ENCODE measurements at regions not wholly inside any gene's neighbourhood (a gene's known extent, or its start where the extent isn't known, plus 50 kb on each side); places are given as distances from the start of the nearest gene placed in this dataset.
"Not testable (repeated sequence)": the region's sequence is repeated elsewhere in the genome, so short reads cannot be mapped to it uniquely, and the experiment has no call there.

DNA sequence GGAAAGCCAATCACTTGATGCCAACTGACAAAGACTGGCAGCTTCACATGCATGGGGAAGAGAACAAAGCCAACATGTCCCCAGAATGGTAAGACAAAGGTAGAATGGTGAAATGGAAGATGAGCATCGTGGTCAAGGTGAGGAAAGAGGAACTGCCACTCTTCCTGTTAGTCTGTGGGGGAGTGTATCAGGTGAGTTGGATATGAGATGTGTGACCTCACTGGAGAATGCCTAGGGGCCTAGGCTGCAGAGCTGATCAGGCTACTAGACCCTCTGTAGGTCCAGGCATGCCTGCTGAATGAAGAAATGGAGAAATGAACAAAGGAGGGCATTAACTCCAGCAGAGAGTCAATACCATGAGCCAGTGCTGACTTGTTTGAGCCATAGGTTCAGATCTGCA, 112.4 kb upstream of the SLC1A3 start:
- TF ChIP-seq GATA1 (IDR thresholded peaks at IDR 0.05; ENCODE audit: low read depth, low read length) (no peak), POLR2A (IDR thresholded peaks at IDR 0.05; ENCODE audit: low read length) (no peak)
- no peak for DNase-seq

DNA sequence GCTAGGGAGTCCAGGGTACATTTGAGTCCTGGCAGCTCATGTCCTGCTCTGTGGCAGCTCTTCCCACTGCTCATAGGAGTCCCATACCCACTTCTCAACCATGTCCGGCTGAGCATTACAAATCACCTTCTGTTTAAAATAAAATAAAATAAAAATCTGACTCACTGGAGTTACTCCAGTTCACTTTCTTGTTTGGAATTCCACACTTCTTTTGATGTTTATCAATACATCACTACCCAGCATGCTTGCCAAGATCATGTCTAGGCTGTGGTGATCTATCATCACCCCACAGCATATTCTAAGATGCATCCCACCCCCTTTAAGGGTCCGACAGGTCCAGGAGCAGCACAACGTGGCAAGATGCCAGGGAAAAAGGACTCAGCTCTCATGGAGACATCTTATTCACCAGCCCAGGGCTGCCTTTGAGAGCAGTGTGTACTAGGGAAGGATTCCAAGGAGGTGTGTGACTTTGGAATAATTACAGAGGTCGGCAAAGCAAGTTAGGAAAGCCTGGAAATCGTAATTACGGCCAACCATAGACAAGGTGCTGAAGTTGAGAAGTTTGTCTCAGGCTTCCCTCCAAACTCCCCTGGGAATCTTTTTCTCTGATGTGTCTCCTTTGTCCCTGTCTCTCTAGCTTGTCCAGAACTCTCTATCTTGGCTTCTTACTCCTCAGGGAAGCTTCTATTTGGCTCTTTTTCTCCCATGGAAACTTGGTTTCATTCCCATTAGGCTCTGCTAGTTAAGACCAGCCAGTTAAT, 111.4 kb upstream of the SLC1A3 start:
- no peak for TF ChIP-seq POLR2A (IDR thresholded peaks at IDR 0.05; ENCODE audit: low read length)
- TF ChIP-seq GATA1 (IDR thresholded peaks at IDR 0.05; ENCODE audit: low read depth, low read length): no peak

GRCh38 chr5:36495611-36496010, 110.8 kb upstream of the SLC1A3 start:
- TF ChIP-seq POLR2A (IDR thresholded peaks at IDR 0.05; ENCODE audit: low read length) (no peak), GATA1 (IDR thresholded peaks at IDR 0.05; ENCODE audit: low read depth, low read length) (no peak)
- no peak for DNase-seq

More for the DNA sequence above, 111.4 kb upstream of the SLC1A3 start:
- DNase-seq: no peak

GRCh38 chr5:36496471-36496870, 109.9 kb upstream of the SLC1A3 start:
- DNase-seq: no peak
- TF ChIP-seq POLR2A (IDR thresholded peaks at IDR 0.05; ENCODE audit: low read length) (no peak), GATA1 (IDR thresholded peaks at IDR 0.05; ENCODE audit: low read depth, low read length) (no peak)

DNA sequence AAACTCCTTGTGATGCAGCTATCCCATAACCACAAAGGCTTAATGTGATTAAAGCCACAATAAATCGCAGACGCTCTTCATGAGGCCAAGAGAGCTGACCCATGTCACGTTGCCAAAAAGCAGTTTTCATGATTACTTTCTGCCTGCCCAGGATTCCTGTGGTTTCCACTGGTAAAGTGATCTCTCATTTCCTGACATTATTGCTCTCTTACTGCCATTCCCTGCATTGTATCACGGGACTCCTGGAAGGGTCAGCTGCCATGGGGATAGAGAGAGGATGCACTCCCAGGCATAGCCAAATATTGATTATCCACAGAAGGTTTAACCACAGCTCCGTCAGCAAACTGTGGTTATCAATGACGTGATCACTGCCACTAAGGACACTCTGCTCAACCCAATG, 103.8 kb upstream of the SLC1A3 start:
- TF ChIP-seq POLR2A (IDR thresholded peaks at IDR 0.05; ENCODE audit: low read length) (no peak), GATA1 (IDR thresholded peaks at IDR 0.05; ENCODE audit: low read depth, low read length) (no peak)
- no peak for DNase-seq

- TF ChIP-seq GATA1 (IDR thresholded peaks at IDR 0.05; ENCODE audit: low read depth, low read length) (no peak), POLR2A (IDR thresholded peaks at IDR 0.05; ENCODE audit: low read length) (no peak)
- no peak for DNase-seq
Observed at GRCh38 chr5:36505021-36505420, 101.4 kb upstream of the SLC1A3 start.

DNA sequence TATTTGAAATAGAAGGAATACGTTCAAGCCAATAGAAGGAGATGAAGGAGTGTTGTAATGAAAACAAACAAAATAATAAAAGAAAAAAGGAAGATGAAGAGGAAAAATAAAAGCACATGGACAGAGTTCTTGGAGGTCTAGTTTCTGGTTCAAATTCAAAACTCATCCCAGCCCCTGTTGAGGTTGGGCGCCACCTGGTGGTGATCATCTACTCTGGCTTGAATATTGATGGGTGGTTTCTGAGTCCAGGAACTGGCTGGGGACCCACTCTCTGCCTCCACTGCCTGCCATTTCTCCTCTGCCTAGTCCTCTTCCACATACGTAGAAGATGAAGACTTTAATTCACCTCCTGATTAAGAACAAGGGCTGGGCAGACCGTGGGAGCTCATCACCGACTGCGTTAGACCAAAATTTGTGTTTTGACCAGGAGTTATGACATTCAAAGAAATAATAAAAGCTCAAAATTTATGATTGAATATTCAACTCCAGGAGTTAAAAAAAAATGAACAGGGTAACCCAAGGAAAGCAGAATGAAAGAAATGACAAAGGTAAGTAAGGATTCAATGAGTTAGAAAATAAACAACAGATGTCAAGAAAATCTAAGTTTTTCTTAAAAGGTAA, 99.0 kb upstream of the SLC1A3 start:
- peak; percentile 63 to 82 for DNase-seq
- no peak for TF ChIP-seq POLR2A (IDR thresholded peaks at IDR 0.05; ENCODE audit: low read length)
- no peak for TF ChIP-seq GATA1 (IDR thresholded peaks at IDR 0.05; ENCODE audit: low read depth, low read length)

DNA sequence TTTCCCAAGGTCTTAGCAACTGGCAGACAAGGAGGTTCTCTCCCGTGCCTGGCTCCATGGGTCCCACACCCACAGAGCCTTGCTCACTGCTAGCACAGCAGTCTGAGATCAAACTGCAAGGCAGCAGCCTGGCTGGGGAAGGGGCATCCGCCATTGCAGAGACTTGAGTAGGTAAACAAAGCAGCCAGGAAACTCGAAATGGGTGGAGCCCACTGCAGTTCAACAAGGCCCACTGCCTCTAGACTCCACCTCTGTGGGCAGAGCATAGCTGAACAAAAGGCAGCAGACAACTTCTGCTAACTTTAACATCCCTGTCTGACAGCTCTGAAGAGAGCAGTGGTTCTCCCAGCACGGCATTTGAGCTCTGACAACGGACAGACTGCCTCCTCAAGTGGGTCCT, 98.1 kb upstream of the SLC1A3 start:
- not testable (repeated sequence) for DNase-seq

DNA sequence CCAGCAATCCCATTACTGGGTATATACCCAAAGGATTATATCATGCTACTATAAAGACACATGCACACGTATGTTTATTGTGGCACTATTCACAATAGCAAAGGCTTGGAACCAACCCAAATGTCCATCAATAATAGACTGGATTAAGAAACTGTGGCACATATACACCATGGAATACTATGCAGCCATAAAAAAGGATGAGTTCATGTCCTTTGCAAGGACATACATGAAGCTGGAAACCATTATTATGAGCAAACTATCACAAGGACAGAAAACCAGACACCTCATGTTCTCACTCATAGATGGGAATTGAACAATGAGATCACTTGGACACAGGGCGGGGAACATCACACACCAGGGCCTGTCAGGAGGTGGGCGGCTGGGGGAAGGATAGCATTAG, 92.8 kb upstream of the SLC1A3 start:
- DNase-seq: not testable (repeated sequence)

DNA sequence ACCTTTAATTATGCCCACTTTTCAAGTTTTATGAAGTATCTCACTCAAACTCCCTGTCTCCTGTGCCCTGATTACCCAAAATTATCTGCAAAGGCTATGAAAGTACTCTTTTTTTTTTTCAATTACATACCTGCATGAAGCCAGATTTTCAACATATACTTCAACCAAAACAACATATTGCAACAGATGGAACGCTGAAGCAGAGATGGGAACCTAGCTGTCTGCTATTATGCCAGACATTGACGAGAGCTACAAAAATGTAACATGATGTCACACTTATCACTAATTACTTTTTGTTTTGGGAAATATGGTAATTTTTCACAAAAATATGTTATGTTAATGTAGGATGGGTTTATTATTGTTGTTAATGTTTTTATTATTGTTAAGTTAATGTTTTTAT, 86.5 kb upstream of the SLC1A3 start:
- no peak for DNase-seq

GRCh38 chr5:36521219-36521618, 85.2 kb upstream of the SLC1A3 start:
- no peak for TF ChIP-seq POLR2A (IDR thresholded peaks at IDR 0.05; ENCODE audit: low read length)
- no peak for TF ChIP-seq GATA1 (IDR thresholded peaks at IDR 0.05; ENCODE audit: low read depth, low read length)
- no peak for DNase-seq

More for the DNA sequence above, 86.5 kb upstream of the SLC1A3 start:
- TF ChIP-seq POLR2A (IDR thresholded peaks at IDR 0.05; ENCODE audit: low read length) (no peak), GATA1 (IDR thresholded peaks at IDR 0.05; ENCODE audit: low read depth, low read length) (no peak)

DNA sequence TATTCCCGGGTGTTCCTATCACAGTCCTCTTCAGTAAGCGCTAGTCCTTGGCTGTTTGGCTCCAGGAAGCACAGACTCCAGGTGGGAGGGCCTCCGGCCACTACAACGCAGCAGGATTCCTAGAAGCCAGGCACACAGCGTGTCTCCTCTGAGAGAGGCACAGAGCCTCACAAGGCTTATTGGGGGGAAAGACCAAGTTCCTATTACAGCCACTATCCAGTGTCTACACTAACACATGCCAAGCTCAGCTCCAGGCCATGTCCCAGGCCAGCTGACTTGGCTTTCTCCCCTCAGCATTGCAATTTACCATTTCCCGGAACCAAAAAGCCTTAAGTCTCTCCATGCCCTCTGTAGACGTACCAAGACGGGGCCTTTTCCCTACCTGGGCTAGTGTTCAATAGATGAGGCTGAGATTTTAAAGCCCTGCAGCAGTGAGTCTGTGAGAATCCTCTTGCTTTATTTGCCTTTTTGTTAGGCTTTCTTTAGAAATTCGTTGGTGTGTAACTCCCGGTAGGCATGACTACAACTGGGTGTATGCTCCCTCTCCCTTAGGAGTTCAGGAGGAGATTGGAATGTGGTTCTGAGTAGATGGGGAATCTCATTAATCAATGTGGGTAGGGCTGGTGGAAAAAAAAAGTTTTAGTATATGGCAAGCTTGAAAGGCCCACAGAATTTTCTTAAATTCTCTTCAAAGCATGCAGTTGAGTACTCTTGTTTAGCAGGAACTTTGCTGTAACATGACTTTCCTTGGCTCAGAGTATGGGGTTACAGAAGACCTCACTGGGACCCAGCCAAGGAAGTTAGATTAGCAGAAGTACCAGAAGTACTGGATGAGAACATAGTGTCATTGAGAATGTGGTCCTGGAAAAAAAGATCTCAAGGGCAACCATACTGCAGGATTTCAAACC, 84.3 kb upstream of the SLC1A3 start:
- no peak for DNase-seq
- TF ChIP-seq GATA1 (IDR thresholded peaks at IDR 0.05; ENCODE audit: low read depth, low read length) (no peak), POLR2A (IDR thresholded peaks at IDR 0.05; ENCODE audit: low read length) (no peak)

- TF ChIP-seq GATA1 (IDR thresholded peaks at IDR 0.05; ENCODE audit: low read depth, low read length): no peak
- no peak for TF ChIP-seq POLR2A (IDR thresholded peaks at IDR 0.05; ENCODE audit: low read length)
- no peak for DNase-seq
Observed at GRCh38 chr5:36522746-36523065, 83.7 kb upstream of the SLC1A3 start.

DNA sequence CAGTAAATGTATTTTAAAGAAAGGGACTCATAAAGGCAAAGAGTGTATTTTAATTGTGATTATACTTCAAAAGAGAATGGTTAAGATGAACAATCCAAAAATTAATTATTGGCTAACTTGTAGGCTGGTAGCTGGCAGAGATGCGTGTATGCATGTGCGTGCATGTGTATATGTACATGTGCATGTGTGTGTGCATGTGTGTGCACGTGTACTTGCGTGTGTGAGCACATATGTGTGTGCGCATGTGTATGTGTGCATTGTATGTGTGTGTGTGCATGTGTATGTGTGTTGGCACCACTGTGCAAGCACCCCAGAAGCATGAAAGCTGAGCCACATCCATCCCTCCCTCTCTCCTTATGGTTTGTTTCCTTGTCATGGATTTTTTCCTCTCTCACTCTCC, 83.0 kb upstream of the SLC1A3 start:
- TF ChIP-seq GATA1 (IDR thresholded peaks at IDR 0.05; ENCODE audit: low read depth, low read length): no peak
- no peak for TF ChIP-seq POLR2A (IDR thresholded peaks at IDR 0.05; ENCODE audit: low read length)

More for the DNA sequence above, 83.0 kb upstream of the SLC1A3 start:
- DNase-seq: no peak
